PC-3 (cell line): ENCODE measurements at regions not wholly inside any gene's neighbourhood (a gene's known extent, or its start where the extent isn't known, plus 50 kb on each side); places are given as distances from the start of the nearest gene placed in this dataset.

Source experiments
- EZH2phosphoT487 ChIP-seq: fragments of 300-600 bp; sonication (generic); IDR thresholded peaks from 2 replicates; pipeline ENCODE4 v1.6.1; 2018; ENCODE audit warnings: mild to moderate bottlenecking, antibody characterized with exemption, low read length, borderline replicate concordance
- TF ChIP-seq, protein P1 (sequence below): fragments of 300-600 bp; sonication (generic); conservative IDR thresholded peaks from 2 replicates; pipeline ENCODE4 v1.5.1; 2017; ENCODE audit warnings: antibody characterized with exemption, low read depth, mild to moderate bottlenecking, low read length

DNA sequence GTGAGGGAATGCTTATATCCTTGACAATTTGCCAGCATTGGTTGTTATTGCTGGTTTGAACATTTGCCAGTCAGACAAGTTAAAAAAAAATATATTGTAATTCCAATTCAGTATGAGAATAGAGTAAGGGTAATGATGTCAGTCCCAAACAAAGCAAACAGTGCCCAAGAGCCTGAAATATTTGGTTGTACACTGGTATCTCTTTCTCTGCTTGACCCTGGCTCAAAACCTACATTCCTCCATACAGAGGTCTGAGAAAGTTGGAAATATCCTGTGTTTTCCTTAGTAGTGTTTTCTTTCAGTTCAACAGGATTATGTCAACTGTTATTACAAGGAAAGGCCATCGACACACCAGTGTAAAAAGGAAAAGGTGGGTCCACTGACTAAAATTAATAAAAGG lies 145.6 kb downstream of the MRPL39 start:
- TF ChIP-seq, protein P1, sequence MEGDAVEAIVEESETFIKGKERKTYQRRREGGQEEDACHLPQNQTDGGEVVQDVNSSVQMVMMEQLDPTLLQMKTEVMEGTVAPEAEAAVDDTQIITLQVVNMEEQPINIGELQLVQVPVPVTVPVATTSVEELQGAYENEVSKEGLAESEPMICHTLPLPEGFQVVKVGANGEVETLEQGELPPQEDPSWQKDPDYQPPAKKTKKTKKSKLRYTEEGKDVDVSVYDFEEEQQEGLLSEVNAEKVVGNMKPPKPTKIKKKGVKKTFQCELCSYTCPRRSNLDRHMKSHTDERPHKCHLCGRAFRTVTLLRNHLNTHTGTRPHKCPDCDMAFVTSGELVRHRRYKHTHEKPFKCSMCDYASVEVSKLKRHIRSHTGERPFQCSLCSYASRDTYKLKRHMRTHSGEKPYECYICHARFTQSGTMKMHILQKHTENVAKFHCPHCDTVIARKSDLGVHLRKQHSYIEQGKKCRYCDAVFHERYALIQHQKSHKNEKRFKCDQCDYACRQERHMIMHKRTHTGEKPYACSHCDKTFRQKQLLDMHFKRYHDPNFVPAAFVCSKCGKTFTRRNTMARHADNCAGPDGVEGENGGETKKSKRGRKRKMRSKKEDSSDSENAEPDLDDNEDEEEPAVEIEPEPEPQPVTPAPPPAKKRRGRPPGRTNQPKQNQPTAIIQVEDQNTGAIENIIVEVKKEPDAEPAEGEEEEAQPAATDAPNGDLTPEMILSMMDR: no peak
- TF ChIP-seq EZH2phosphoT487: no peak
